Natural killer cell treated with Interleukin-12 subunit alpha and Interleukin-12 subunit beta and Interleukin-15 and Interleukin-18, amount 100 ng/mL, for 72 hours (primary cell): ENCODE measurements at regions not wholly inside any gene's neighbourhood (a gene's known extent, or its start where the extent isn't known, plus 50 kb on each side); places are given as distances from the start of the nearest gene placed in this dataset.

Experiments
- ATAC-seq, 2 donors: fragments of 150-1000 bp; cut with Tn5 transposase in 1 of 2; sonication (Bioruptor Pico), chemical (Tn5 transposase) in 1 of 2; 2 replicates each; pipeline ENCODE4 v1.10.0; 2021
- DNase-seq: peaks from one replicate; pipeline ENCODE4 v3.0.0; 2022; ENCODE audit warnings: low spot score
- H3K27ac Mint-ChIP-seq, 2 donors: 1 replicate in 1 of 2; 2 replicates in 1 of 2; pipeline ENCODE4 v1.8.0; 2022; ENCODE audit warnings: mixed read lengths in 2 of 2, mild to moderate bottlenecking in 1 of 2, moderate library complexity in 1 of 2
- H3K27me3 Mint-ChIP-seq, 2 donors: 1 replicate in 1 of 2; 2 replicates in 1 of 2; pipeline ENCODE4 v1.8.0; 2022; ENCODE audit warnings: mixed read lengths in 2 of 2
- H3K36me3 Mint-ChIP-seq: one replicate; pipeline ENCODE4 v1.8.0; 2022; ENCODE audit warnings: mixed read lengths
- H3K4me1 Mint-ChIP-seq, 2 donors: 1 replicate in 1 of 2; 2 replicates in 1 of 2; pipeline ENCODE4 v1.8.0; 2022; ENCODE audit warnings: low read depth in 2 of 2, mixed read lengths in 2 of 2, mild to moderate bottlenecking in 1 of 2
- H3K4me3 Mint-ChIP-seq: one replicate; pipeline ENCODE4 v1.8.0; 2022; ENCODE audit warnings: mixed read lengths
- H3K9me3 Mint-ChIP-seq: 2 replicates; pipeline ENCODE4 v1.8.0; 2022; ENCODE audit warnings: mixed read lengths

GRCh38 chr4:123816462-123816861 is 419.9 kb downstream of the SPRY1 start:
- ATAC-seq (no peak), DNase-seq (no peak)
- peaks cover 2% of the 10 kb centered on the region for H3K9me3 Mint-ChIP-seq
- no peaks in the 10 kb centered on the region for H3K36me3 Mint-ChIP-seq
- peaks cover 6 to 14% of the 10 kb centered on the region in 2 donors for H3K27me3 Mint-ChIP-seq
- no peak overlapping the region for H3K4me3 Mint-ChIP-seq
- peaks cover 0 to 2% of the 10 kb centered on the region in 2 donors for H3K4me1 Mint-ChIP-seq
- H3K27ac Mint-ChIP-seq = no peak overlapping the region

- ATAC-seq = no peak
- peaks cover 2% of the 10 kb centered on the region for H3K9me3 Mint-ChIP-seq
- H3K27ac Mint-ChIP-seq = no peak overlapping the region
- peaks cover 2 to 14% of the 10 kb centered on the region in 2 donors for H3K27me3 Mint-ChIP-seq
- no peak for DNase-seq
- H3K4me3 Mint-ChIP-seq = no peak overlapping the region
- H3K4me1 Mint-ChIP-seq = no peaks in the 10 kb centered on the region
- no peaks in the 10 kb centered on the region for H3K36me3 Mint-ChIP-seq
Observed at GRCh38 chr4:123817025-123817688, 420.6 kb downstream of the SPRY1 start.

GRCh38 chr4:123819362-123820035 is 422.9 kb downstream of the SPRY1 start:
- Mint-ChIP-seq H3K4me1 (no peaks in the 10 kb centered on the region), H3K9me3 (peaks cover 2% of the 10 kb centered on the region), H3K27me3 (peaks cover 10 to 27% of the 10 kb centered on the region in 2 donors), H3K27ac (no peak overlapping the region), H3K36me3 (no peaks in the 10 kb centered on the region), H3K4me3 (no peak overlapping the region)
- DNase-seq (no peak), ATAC-seq (no peak)

GRCh38 chr4:123821861-123822260 is 425.3 kb downstream of the SPRY1 start:
- ATAC-seq (no peak), DNase-seq (no peak)
- Mint-ChIP-seq H3K27ac (no peak overlapping the region), H3K36me3 (no peaks in the 10 kb centered on the region), H3K4me1 (no peaks in the 10 kb centered on the region), H3K9me3 (peaks cover 2% of the 10 kb centered on the region), H3K27me3 (peaks cover 15 to 37% of the 10 kb centered on the region in 2 donors), H3K4me3 (no peak overlapping the region)

GRCh38 chr4:123822353-123822752 is 425.8 kb downstream of the SPRY1 start:
- no peaks in the 10 kb centered on the region for H3K4me1 Mint-ChIP-seq
- no peak overlapping the region for H3K4me3 Mint-ChIP-seq
- DNase-seq (no peak), ATAC-seq (no peak)
- peaks cover 2% of the 10 kb centered on the region for H3K9me3 Mint-ChIP-seq
- no peak overlapping the region for H3K27ac Mint-ChIP-seq
- no peaks in the 10 kb centered on the region for H3K36me3 Mint-ChIP-seq
- H3K27me3 Mint-ChIP-seq = peaks cover 15 to 35% of the 10 kb centered on the region in 2 donors

GRCh38 chr4:123823244-123823643 is 426.6 kb downstream of the SPRY1 start:
- H3K4me3 Mint-ChIP-seq = no peak overlapping the region
- ATAC-seq (no peak), DNase-seq (no peak)
- no peak overlapping the region for H3K27ac Mint-ChIP-seq
- no peaks in the 10 kb centered on the region for H3K4me1 Mint-ChIP-seq
- H3K27me3 Mint-ChIP-seq = peaks cover 13 to 30% of the 10 kb centered on the region in 2 donors
- peaks cover 2% of the 10 kb centered on the region for H3K9me3 Mint-ChIP-seq
- no peaks in the 10 kb centered on the region for H3K36me3 Mint-ChIP-seq

- Mint-ChIP-seq H3K9me3 (peaks cover 5% of the 10 kb centered on the region), H3K27ac (no peak overlapping the region), H3K36me3 (no peaks in the 10 kb centered on the region), H3K4me1 (no peaks in the 10 kb centered on the region), H3K4me3 (no peak overlapping the region), H3K27me3 (peaks cover 13 to 27% of the 10 kb centered on the region in 2 donors)
- DNase-seq (no peak), ATAC-seq (no peak)
Observed at GRCh38 chr4:123824524-123824923, 427.9 kb downstream of the SPRY1 start.

- Mint-ChIP-seq H3K4me1 (no peaks in the 10 kb centered on the region), H3K9me3 (peaks cover 5% of the 10 kb centered on the region), H3K4me3 (no peak overlapping the region), H3K36me3 (no peaks in the 10 kb centered on the region), H3K27me3 (peaks cover 13 to 23% of the 10 kb centered on the region in 2 donors), H3K27ac (no peak overlapping the region)
- DNase-seq (no peak), ATAC-seq (no peak)
Observed at GRCh38 chr4:123825596-123826291, 429.1 kb downstream of the SPRY1 start.

- Mint-ChIP-seq H3K36me3 (no peaks in the 10 kb centered on the region), H3K27me3 (peaks cover 13 to 23% of the 10 kb centered on the region in 2 donors), H3K4me3 (no peak overlapping the region), H3K27ac (no peak overlapping the region), H3K4me1 (no peaks in the 10 kb centered on the region), H3K9me3 (peaks cover 5% of the 10 kb centered on the region)
- ATAC-seq = no peak
- DNase-seq = no peak
Observed at GRCh38 chr4:123826896-123827295, 430.3 kb downstream of the SPRY1 start.

- H3K27ac Mint-ChIP-seq = no peak overlapping the region
- H3K9me3 Mint-ChIP-seq = peaks cover 5% of the 10 kb centered on the region
- no peaks in the 10 kb centered on the region for H3K4me1 Mint-ChIP-seq
- peaks cover 13 to 23% of the 10 kb centered on the region in 2 donors for H3K27me3 Mint-ChIP-seq
- ATAC-seq = no peak
- DNase-seq = no peak
- H3K4me3 Mint-ChIP-seq = no peak overlapping the region
- H3K36me3 Mint-ChIP-seq = no peaks in the 10 kb centered on the region
Observed at GRCh38 chr4:123827511-123827910, 430.9 kb downstream of the SPRY1 start.

GRCh38 chr4:123830930-123831329 is 434.3 kb downstream of the SPRY1 start:
- Mint-ChIP-seq H3K36me3 (no peaks in the 10 kb centered on the region), H3K27ac (no peak overlapping the region), H3K9me3 (peaks cover 5% of the 10 kb centered on the region), H3K4me3 (no peak overlapping the region), H3K27me3 (peaks cover 2 to 4% of the 10 kb centered on the region in 2 donors), H3K4me1 (no peaks in the 10 kb centered on the region)
- DNase-seq = no peak
- ATAC-seq = no peak

- Mint-ChIP-seq H3K4me1 (no peaks in the 10 kb centered on the region), H3K27me3 (peaks cover 0 to 6% of the 10 kb centered on the region in 2 donors), H3K27ac (no peak overlapping the region), H3K4me3 (no peak overlapping the region), H3K9me3 (peaks cover 5% of the 10 kb centered on the region), H3K36me3 (no peaks in the 10 kb centered on the region)
- ATAC-seq (no peak), DNase-seq (no peak)
Observed at GRCh38 chr4:123832173-123833026, 435.8 kb downstream of the SPRY1 start.

- H3K27ac Mint-ChIP-seq = no peak overlapping the region
- H3K4me1 Mint-ChIP-seq = no peaks in the 10 kb centered on the region
- peaks cover 5% of the 10 kb centered on the region for H3K9me3 Mint-ChIP-seq
- DNase-seq (no peak), ATAC-seq (no peak)
- peaks cover 0 to 6% of the 10 kb centered on the region in 2 donors for H3K27me3 Mint-ChIP-seq
- H3K4me3 Mint-ChIP-seq = no peak overlapping the region
- H3K36me3 Mint-ChIP-seq = no peaks in the 10 kb centered on the region
Observed at GRCh38 chr4:123833171-123833643, 436.6 kb downstream of the SPRY1 start.
